Coronary artery (tissue), 2 donors: ENCODE measurements at regions not wholly inside any gene's neighbourhood (a gene's known extent, or its start where the extent isn't known, plus 50 kb on each side); places are given as distances from the start of the nearest gene placed in this dataset.

Source experiments
- DNase-seq: peaks from one replicate; pipeline ENCODE4 v3.0.0-alpha.2; 2017; ENCODE audit warnings: low spot score
- H3K27ac ChIP-seq, 2 donors: fragments of 200-600 bp; sonication (generic); one replicate each; pipeline ENCODE4 v1.5.1; 2016 to 2019
- H3K4me3 ChIP-seq: fragments of 200-600 bp; sonication (generic); 2 replicates; pipeline ENCODE4 v1.5.1; 2016; ENCODE audit warnings: mild to moderate bottlenecking, moderate library complexity
- TF ChIP-seq, protein P1 (sequence below): fragments of 200-600 bp; sonication (generic); IDR thresholded peaks from one replicate; pipeline ENCODE4 v1.5.1; 2019; ENCODE audit warnings: antibody characterized with exemption

DNA sequence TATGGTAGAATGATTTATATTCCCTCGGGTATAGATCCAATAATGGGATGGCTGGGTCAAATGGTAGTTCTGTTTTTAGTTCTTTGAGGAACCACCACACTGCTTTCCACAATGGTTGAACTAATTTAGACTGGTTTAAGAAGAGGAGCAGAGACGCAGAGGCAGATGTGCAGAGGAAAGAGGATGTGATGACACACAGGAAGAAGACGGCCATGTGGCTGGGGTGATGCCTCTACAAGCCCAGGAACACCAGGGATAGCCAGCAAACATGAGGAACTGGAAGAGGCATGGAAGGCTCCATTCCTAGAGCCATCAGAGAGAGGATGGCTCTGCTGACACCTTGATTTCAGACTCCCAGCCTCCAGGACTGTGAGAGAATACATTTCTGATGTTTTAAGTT is 218.3 kb upstream of the DTNBP1 start:
- no peak overlapping the region for H3K4me3 ChIP-seq
- TF ChIP-seq, protein P1, sequence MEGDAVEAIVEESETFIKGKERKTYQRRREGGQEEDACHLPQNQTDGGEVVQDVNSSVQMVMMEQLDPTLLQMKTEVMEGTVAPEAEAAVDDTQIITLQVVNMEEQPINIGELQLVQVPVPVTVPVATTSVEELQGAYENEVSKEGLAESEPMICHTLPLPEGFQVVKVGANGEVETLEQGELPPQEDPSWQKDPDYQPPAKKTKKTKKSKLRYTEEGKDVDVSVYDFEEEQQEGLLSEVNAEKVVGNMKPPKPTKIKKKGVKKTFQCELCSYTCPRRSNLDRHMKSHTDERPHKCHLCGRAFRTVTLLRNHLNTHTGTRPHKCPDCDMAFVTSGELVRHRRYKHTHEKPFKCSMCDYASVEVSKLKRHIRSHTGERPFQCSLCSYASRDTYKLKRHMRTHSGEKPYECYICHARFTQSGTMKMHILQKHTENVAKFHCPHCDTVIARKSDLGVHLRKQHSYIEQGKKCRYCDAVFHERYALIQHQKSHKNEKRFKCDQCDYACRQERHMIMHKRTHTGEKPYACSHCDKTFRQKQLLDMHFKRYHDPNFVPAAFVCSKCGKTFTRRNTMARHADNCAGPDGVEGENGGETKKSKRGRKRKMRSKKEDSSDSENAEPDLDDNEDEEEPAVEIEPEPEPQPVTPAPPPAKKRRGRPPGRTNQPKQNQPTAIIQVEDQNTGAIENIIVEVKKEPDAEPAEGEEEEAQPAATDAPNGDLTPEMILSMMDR = no peak
- H3K27ac ChIP-seq = peak overlapping the region in 1 of 2 donors; percentile 60
- no peak for DNase-seq

DNA sequence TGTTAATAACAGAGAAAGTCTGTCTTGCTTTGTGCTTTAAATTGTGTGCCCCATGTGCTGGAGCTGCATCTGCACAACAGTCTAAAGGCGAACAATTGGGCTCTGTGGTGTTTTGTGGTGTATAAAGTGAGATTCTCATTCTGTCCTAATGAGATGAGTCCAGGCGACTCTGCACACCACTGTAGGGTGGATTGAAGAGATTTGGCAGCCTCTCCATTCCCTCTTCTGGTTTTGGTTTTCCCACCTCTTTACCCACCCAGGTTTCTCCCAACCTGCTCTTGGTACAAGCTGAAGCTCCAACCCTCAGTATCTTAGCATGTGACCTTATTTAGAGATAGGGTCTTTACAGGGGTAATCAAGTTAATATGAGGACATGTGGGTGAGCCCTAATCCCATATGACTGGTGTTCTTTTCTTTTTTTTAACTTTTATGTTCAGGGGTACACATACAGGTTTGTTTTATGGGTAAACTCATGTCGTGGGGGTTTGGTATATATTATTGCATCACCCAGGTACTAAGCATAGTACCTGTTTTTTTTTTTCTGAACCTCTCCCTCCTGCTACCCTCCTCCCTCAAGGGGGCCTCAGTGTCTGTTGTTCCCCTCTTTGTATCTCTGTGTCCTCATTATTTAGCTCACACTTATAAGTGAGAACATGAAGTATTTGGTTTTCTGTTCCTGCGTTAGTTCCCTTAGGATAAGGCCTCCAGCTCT is 217.6 kb upstream of the DTNBP1 start:
- peak overlapping the region in 1 of 2 donors; percentile 37 for H3K27ac ChIP-seq
- DNase-seq = no peak
- TF ChIP-seq, protein P1 = no peak
- no peak overlapping the region for H3K4me3 ChIP-seq

DNA sequence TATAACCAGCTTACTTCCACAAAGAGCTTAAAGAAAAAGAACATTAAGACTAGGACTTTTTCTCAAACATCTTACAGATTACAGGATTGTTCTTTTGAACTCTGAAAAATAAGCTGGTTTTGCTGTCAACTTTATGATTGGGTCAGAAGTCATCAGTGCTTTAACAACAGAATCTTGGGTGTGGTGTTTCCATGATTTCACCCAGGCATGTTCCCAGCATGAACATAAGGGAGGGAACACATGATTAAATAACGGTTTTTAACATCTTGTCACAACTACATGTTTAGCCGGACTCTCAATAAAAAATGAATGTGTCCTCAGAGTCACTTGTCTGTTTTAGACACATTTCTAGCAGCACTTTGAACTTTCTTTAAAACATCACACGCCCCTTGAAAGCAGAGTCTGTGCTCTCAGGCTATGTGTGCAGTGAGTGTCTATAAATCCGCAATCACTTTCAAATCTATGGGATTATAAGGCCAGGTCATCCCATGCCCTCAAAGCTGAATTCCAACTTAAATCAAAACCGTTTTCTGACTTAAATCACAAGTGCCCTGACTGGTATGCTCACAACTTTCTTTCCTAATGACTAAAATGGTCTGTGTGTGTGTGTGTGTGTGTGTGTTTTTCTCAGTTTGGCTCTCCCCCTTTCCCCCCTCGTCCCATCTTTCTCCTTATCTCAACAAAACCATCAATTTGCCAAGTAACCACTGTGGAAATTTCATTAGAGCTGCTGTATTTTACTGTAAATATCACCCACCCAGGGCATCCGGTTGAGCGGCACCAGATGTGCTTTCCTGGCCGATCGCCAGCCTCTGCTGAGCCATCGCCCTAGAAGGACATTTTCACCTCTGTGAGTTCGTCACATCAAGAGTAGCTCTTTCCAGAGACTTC is 216.8 kb upstream of the DTNBP1 start:
- H3K4me3 ChIP-seq = no peak overlapping the region
- no peak for DNase-seq
- peak overlapping the region in 1 of 2 donors; percentile 37 for H3K27ac ChIP-seq
- TF ChIP-seq, protein P1 = no peak

DNA sequence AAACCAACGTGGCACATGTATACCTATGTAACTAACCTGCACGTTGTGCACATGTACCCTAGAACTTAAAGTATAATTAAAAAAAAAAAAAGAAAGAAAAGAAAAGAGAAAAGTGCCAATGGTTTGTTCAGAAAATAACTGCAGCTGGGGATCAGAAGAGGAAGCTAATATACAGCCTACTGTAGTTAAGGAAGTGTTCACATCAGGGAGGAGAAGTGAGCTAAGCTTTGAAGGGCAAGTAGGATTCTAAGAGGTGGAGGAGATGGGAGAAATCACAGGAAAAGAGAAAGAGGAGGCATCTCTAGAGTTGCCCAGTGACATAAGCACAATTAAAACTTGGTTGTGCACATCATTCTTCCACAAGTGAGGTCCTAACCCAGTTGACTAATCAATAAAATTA is 214.4 kb upstream of the DTNBP1 start:
- no peak overlapping the region for H3K4me3 ChIP-seq
- no peak overlapping the region for H3K27ac ChIP-seq
- TF ChIP-seq, protein P1 = no peak
- no peak for DNase-seq

DNA sequence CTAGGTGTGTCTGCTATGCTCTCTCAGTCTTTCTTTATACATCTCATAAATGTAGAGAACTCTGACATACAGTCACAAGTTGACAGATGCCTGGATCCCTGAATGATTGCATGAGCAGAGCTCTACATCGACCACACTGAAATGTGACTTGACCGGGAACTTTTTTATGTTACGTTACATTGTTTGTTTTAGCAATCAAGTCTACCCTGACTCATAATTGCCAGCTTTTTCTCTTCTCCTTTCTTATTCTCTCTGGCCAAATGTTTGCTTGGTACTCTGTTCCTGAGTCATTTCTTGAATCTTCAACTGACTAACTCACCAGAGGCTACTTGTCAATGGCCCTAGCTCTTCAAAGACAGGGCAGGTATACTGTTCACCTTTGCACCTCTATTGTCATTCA is 213.6 kb upstream of the DTNBP1 start:
- Histone ChIP-seq H3K27ac (no peak overlapping the region), H3K4me3 (no peak overlapping the region)
- TF ChIP-seq, protein P1 = no peak
- DNase-seq = no peak

DNA sequence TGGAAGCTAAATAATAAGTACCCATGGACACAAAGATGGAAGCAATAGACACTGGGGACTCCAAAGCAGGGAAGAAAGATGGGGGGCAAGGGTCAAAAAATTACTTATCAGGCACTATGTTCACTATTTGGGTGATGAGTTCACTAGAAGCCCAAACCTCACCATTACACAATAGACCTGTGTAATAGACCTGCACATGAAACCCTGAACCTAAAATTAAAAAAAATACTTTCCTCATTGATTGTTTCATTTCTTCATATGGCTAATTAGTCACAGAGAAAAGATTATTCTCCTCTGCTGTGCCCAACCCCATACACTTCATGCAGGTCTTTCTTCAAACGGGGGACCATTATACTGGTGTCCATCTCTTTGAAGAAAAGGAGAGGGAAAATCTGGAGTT is 213.0 kb upstream of the DTNBP1 start:
- Histone ChIP-seq H3K4me3 (no peak overlapping the region), H3K27ac (no peak overlapping the region)
- DNase-seq = no peak
- TF ChIP-seq, protein P1 = no peak
